ENCODE measurements at regions not wholly inside any gene's neighbourhood (a gene's known extent, or its start where the extent isn't known, plus 50 kb on each side); places are given as distances from the start of the nearest gene placed in this dataset.

- no peak for DNase-seq (ENCODE audit: low spot score)
- H3K9me3 ChIP-seq (ENCODE audit: control insufficient read depth in 4 of 4, low read length in 3 of 4), result no peaks in the 10 kb centered on the region
- H3K9ac ChIP-seq (ENCODE audit: low read depth in 1 of 2, low read length in 2 of 2), result no peak overlapping the region
- WGBS, result 81% methylated on average over 2 of the region's 2 CpGs
- no peaks in the 10 kb centered on the region for H3K27me3 ChIP-seq (ENCODE audit: control insufficient read depth in 4 of 4, insufficient read depth in 4 of 4, low read length in 3 of 4)
- no peaks in the 10 kb centered on the region for H3K4me1 ChIP-seq (ENCODE audit: control insufficient read depth in 4 of 4, insufficient read depth in 4 of 4, low read length in 3 of 4)
- no peak overlapping the region for H3K27ac ChIP-seq (ENCODE audit: low read depth in 1 of 2, low read length in 2 of 2)
- H3K4me3 ChIP-seq (ENCODE audit: low read depth in 1 of 3, low read length in 3 of 3), result no peak overlapping the region
- no peaks in the 10 kb centered on the region for H3K36me3 ChIP-seq (ENCODE audit: control insufficient read depth in 4 of 4, insufficient read depth in 3 of 4, low read depth in 1 of 4, low read length in 3 of 4)
- no peak for TF ChIP-seq FOXA1 (IDR thresholded peaks at IDR 0.05)
- TF ChIP-seq MAX (IDR thresholded peaks at IDR 0.05), result no peak
- TF ChIP-seq HNF4A (conservative IDR thresholded peaks at IDR 0.05), result no peak
- TF ChIP-seq EGR1 (IDR thresholded peaks at IDR 0.05; ENCODE audit: low read depth in 2 of 2), result no peak
- no peak for TF ChIP-seq RXRA (IDR thresholded peaks at IDR 0.05)
- no peak for TF ChIP-seq ZBTB33 (IDR thresholded peaks at IDR 0.05)
- TF ChIP-seq RAD21 (IDR thresholded peaks at IDR 0.05), result no peak
- no peak for TF ChIP-seq HNF4G (IDR thresholded peaks at IDR 0.05)
- no peak for TF ChIP-seq NR2F2 (IDR thresholded peaks at IDR 0.05)
- TF ChIP-seq GABPA (IDR thresholded peaks at IDR 0.05 in 1 of 2, conservative IDR thresholded peaks at IDR 0.05 in 1 of 2), result no peak
- no peak for TF ChIP-seq FOXA2 (IDR thresholded peaks at IDR 0.05)
- no peak for TF ChIP-seq JUND (IDR thresholded peaks at IDR 0.05)
Measured at GRCh38 chr14:86457481-86458135, 927.7 kb downstream of the FLRT2 start.

- no peaks in the 10 kb centered on the region for H3K36me3 ChIP-seq (ENCODE audit: control insufficient read depth in 4 of 4, insufficient read depth in 3 of 4, low read depth in 1 of 4, low read length in 3 of 4)
- H3K27me3 ChIP-seq (ENCODE audit: control insufficient read depth in 4 of 4, insufficient read depth in 4 of 4, low read length in 3 of 4), result no peaks in the 10 kb centered on the region
- no peaks in the 10 kb centered on the region for H3K4me1 ChIP-seq (ENCODE audit: control insufficient read depth in 4 of 4, insufficient read depth in 4 of 4, low read length in 3 of 4)
- 53% methylated on average over 1 of the region's 1 CpG for WGBS
- H3K9me3 ChIP-seq (ENCODE audit: control insufficient read depth in 4 of 4, low read length in 3 of 4), result no peaks in the 10 kb centered on the region
- TF ChIP-seq REST (IDR thresholded peaks at IDR 0.05), result no peak
- no peak for TF ChIP-seq RAD21 (IDR thresholded peaks at IDR 0.05)
- TF ChIP-seq ATF3 (IDR thresholded peaks at IDR 0.05), result no peak
- TF ChIP-seq TAF1 (conservative IDR thresholded peaks at IDR 0.05), result no peak
- TF ChIP-seq EGR1 (IDR thresholded peaks at IDR 0.05; ENCODE audit: low read depth in 2 of 2), result no peak
- TF ChIP-seq HNF4G (IDR thresholded peaks at IDR 0.05), result no peak
- no peak for TF ChIP-seq SP1 (IDR thresholded peaks at IDR 0.05)
- TF ChIP-seq HNF4A (conservative IDR thresholded peaks at IDR 0.05), result no peak
- TF ChIP-seq MAX (IDR thresholded peaks at IDR 0.05), result no peak
- no peak for TF ChIP-seq JUND (IDR thresholded peaks at IDR 0.05)
- TF ChIP-seq CTCF (IDR thresholded peaks at IDR 0.05; ENCODE audit: low read depth, low read length, missing input control), result no peak
- no peak for TF ChIP-seq FOXA2 (IDR thresholded peaks at IDR 0.05)
- TF ChIP-seq YY1 (IDR thresholded peaks at IDR 0.05), result no peak
- no peak overlapping the region for H3K9ac ChIP-seq (ENCODE audit: low read depth in 1 of 2, low read length in 2 of 2)
- no peak for DNase-seq (ENCODE audit: low spot score)
- no peak overlapping the region for H3K27ac ChIP-seq (ENCODE audit: low read depth in 1 of 2, low read length in 2 of 2)
- H3K4me3 ChIP-seq (ENCODE audit: low read depth in 1 of 3, low read length in 3 of 3), result no peak overlapping the region
Measured at GRCh38 chr14:86450085-86450484, 920.1 kb downstream of the FLRT2 start.
